ENCODE measurements at regions not wholly inside any gene's neighbourhood (a gene's known extent, or its start where the extent isn't known, plus 50 kb on each side); places are given as distances from the start of the nearest gene placed in this dataset.

DNA sequence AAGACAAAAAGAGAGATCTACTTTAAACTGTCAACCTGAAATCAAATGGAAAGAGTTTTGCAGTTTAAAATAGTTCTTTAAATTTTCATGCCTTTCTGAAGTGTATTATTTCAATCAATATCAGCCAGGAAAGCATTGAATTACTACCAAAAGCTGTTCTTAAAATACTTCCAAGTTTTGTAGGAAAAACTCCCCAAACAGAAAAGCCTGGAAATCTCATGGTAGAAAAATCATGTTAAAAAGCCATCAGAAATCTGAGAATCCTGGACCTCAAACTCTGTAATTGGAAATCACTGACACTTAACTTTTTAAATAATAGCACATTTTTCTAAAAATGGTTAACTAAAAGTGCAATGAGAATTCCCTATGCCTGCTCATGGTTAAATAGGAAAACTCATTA is 63.3 kb upstream of the CNTNAP4 start:
- TF ChIP-seq, protein P1, sequence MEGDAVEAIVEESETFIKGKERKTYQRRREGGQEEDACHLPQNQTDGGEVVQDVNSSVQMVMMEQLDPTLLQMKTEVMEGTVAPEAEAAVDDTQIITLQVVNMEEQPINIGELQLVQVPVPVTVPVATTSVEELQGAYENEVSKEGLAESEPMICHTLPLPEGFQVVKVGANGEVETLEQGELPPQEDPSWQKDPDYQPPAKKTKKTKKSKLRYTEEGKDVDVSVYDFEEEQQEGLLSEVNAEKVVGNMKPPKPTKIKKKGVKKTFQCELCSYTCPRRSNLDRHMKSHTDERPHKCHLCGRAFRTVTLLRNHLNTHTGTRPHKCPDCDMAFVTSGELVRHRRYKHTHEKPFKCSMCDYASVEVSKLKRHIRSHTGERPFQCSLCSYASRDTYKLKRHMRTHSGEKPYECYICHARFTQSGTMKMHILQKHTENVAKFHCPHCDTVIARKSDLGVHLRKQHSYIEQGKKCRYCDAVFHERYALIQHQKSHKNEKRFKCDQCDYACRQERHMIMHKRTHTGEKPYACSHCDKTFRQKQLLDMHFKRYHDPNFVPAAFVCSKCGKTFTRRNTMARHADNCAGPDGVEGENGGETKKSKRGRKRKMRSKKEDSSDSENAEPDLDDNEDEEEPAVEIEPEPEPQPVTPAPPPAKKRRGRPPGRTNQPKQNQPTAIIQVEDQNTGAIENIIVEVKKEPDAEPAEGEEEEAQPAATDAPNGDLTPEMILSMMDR (IDR thresholded peaks at IDR 0.05): no peak
- no peak for TF ChIP-seq POLR2A (IDR thresholded peaks at IDR 0.05)
